Neural progenitor cell (in vitro differentiated cells): ENCODE measurements at regions not wholly inside any gene's neighbourhood (a gene's known extent, or its start where the extent isn't known, plus 50 kb on each side); places are given as distances from the start of the nearest gene placed in this dataset.

Experiments
- EZH2 ChIP-seq: fragments of 200-600 bp; sonication (generic); IDR thresholded peaks from 2 replicates; pipeline ENCODE4 v1.6.1; 2017; ENCODE audit warnings: antibody characterized with exemption, mild to moderate bottlenecking, moderate library complexity
- EZH2phosphoT487 ChIP-seq: fragments of 200-600 bp; sonication (generic); IDR thresholded peaks from 2 replicates; pipeline ENCODE4 v1.6.1; 2017; ENCODE audit warnings: antibody characterized with exemption

- TF ChIP-seq EZH2phosphoT487: no peak
- no peak for TF ChIP-seq EZH2
These were observed 742.9 kb upstream of the PCDH20 start for GRCh38 chr13:62158520-62158919.
